Epithelial cell of proximal tubule (primary cell): ENCODE measurements at regions not wholly inside any gene's neighbourhood (a gene's known extent, or its start where the extent isn't known, plus 50 kb on each side); places are given as distances from the start of the nearest gene placed in this dataset.

Experiments used
- DNase-seq: peaks from one replicate; pipeline ENCODE4 v3.0.0-alpha.2; 2011; ENCODE audit warnings: low read depth
- H3K4me3 ChIP-seq: 2 replicates; pipeline ENCODE4 v1.5.1; 2011; ENCODE audit warnings: low read depth, mild to moderate bottlenecking, low read length
- TF ChIP-seq, protein P1 (sequence below): conservative IDR thresholded peaks from 2 replicates; pipeline ENCODE4 v1.5.1; 2012; ENCODE audit warnings: low read depth, mild to moderate bottlenecking, low read length

GRCh38 chr13:42393573-42394360, 121.8 kb downstream of the AKAP11 start:
- no peak for DNase-seq

DNA sequence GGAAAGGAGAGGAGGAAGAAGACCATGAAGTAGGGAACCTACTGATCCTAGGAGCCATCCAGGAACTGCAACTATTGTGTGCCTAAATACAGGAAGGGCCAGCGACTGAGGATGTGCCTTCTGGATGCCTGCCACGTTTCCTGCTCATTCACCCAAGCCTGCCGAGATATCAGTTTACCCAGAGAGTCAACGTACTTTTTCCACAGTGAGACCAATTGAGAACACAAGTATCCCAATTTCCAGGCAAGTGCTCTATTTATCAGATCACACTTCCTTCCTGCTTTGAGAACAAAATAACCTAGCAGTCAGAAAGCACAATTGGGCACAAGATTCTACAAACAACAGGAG, 122.4 kb downstream of the AKAP11 start:
- no peak overlapping the region for H3K4me3 ChIP-seq
- no peak for DNase-seq
- TF ChIP-seq, protein P1, sequence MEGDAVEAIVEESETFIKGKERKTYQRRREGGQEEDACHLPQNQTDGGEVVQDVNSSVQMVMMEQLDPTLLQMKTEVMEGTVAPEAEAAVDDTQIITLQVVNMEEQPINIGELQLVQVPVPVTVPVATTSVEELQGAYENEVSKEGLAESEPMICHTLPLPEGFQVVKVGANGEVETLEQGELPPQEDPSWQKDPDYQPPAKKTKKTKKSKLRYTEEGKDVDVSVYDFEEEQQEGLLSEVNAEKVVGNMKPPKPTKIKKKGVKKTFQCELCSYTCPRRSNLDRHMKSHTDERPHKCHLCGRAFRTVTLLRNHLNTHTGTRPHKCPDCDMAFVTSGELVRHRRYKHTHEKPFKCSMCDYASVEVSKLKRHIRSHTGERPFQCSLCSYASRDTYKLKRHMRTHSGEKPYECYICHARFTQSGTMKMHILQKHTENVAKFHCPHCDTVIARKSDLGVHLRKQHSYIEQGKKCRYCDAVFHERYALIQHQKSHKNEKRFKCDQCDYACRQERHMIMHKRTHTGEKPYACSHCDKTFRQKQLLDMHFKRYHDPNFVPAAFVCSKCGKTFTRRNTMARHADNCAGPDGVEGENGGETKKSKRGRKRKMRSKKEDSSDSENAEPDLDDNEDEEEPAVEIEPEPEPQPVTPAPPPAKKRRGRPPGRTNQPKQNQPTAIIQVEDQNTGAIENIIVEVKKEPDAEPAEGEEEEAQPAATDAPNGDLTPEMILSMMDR = no peak

More at GRCh38 chr13:42393573-42394360, 121.8 kb downstream of the AKAP11 start:
- TF ChIP-seq, protein P1 = no peak
- H3K4me3 ChIP-seq = no peak overlapping the region

GRCh38 chr13:42394711-42395085, 122.7 kb downstream of the AKAP11 start:
- H3K4me3 ChIP-seq = no peak overlapping the region
- no peak for DNase-seq
- TF ChIP-seq, protein P1 = no peak

DNA sequence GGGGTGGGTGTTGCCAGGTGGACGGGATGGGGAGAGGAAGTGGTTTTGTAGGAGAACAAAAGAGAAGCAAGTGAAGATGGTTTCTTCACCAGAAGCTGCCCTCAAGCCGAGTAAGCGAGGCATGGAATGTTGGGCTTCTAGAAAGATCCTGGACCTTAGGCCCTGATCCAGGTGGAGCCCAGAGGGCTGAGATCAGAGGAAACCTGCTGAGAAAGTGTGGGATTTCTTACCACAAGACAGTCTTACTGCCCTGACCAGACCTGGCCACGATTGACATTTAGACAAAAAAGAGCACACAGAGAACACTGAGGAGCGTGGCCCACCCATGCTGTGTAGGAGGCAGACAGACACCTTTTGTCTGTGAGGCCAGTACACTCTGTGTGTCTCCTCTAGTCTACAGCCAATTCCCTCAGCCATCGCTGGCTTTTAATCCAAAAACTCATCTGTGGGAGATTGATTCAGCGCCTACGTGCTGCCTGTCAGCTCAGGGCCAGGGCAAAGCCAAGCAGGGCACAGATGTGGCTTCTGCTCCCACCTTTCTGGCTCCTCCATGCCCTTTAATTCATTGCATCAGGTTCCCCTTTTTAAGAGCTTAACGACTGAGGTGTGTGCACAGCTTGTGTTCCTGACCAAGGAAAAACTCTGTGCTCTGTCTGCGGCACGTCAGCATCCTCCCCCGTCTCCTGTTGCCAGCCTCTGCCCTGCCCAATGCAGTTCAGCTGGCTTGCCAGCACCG, 123.3 kb downstream of the AKAP11 start:
- no peak overlapping the region for H3K4me3 ChIP-seq
- TF ChIP-seq, protein P1 = no peak
- DNase-seq = no peak

DNA sequence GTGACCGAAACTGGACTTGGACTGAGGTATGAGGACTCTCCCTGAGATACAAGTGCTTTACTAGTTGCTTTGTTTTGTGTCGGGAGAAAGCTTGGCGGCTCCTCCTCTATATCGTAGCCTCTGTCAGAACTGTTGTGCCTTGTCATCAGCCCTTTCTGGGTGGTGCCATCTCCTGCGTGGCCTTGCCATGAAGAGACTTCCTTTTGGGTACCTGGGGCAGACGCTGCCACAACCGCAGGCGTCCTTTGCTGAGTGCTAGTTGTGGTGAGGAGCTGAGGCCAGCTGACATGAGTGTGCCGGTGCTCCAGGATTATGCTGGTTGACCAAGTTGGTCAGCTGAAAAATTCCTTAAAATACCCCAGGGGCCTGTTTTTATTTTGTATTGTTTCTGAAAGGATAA, 124.5 kb downstream of the AKAP11 start:
- no peak for DNase-seq
- H3K4me3 ChIP-seq = no peak overlapping the region
- TF ChIP-seq, protein P1 = no peak

GRCh38 chr13:42396901-42397655, 125.1 kb downstream of the AKAP11 start:
- TF ChIP-seq, protein P1 = no peak
- H3K4me3 ChIP-seq = no peak overlapping the region
- no peak for DNase-seq
